Gastroesophageal sphincter (tissue), 4 donors: ENCODE measurements at regions not wholly inside any gene's neighbourhood (a gene's known extent, or its start where the extent isn't known, plus 50 kb on each side); places are given as distances from the start of the nearest gene placed in this dataset.
A peak's percentile ranks its signal among the peaks of the same experiment; 100 is the strongest.

Experiments
- ATAC-seq: fragments of 150-250 bp; one replicate; pipeline ENCODE4 v1.9.1; 2016; ENCODE audit warnings: mild to moderate bottlenecking, moderate library complexity
- H3K27ac ChIP-seq, 4 donors: fragments of 200-600 bp; sonication (generic) in 3 of 4; 1 replicate in 3 of 4; 2 replicates in 1 of 4; pipeline ENCODE4 v1.5.1; 2016 to 2019
- H3K27me3 ChIP-seq: fragments of 200-600 bp; sonication (generic); one replicate; pipeline ENCODE4 v1.5.1; 2019
- H3K36me3 ChIP-seq, 2 donors: fragments of 200-600 bp; sonication (generic); one replicate each; pipeline ENCODE4 v1.5.1; 2019; ENCODE audit warnings: control low read depth in 1 of 2
- H3K4me1 ChIP-seq, 3 donors: fragments of 200-600 bp; sonication (generic); 1 replicate in 2 of 3; 2 replicates in 1 of 3; pipeline ENCODE4 v1.5.1; 2016 to 2019; ENCODE audit warnings: control low read depth in 2 of 3
- H3K4me3 ChIP-seq, 2 donors: fragments of 200-600 bp; sonication (generic); one replicate each; pipeline ENCODE4 v1.5.1; 2019; ENCODE audit warnings: mild to moderate bottlenecking in 1 of 2, moderate library complexity in 1 of 2
- H3K9me3 ChIP-seq, 3 donors: fragments of 200-600 bp; sonication (generic); one replicate each; pipeline ENCODE4 v1.5.1; 2017 to 2019; ENCODE audit warnings: control low read depth in 2 of 3
- CTCF ChIP-seq, 4 experiments: fragments of 200-600 bp in 2 of 4; fragments of 450-650 bp in 2 of 4; sonication (generic) in 1 of 4; IDR thresholded peaks; one replicate each; pipeline ENCODE4 v1.5.1; 2017 to 2019; ENCODE audit warnings: antibody characterized with exemption in 4 of 4, mild to moderate bottlenecking in 2 of 4, moderate library complexity in 2 of 4
- EP300 ChIP-seq: sonication (generic); formaldehyde crosslinking; IDR thresholded peaks from one replicate; pipeline ENCODE4 v1.6.1; 2017; ENCODE audit warnings: antibody characterized with exemption, mild to moderate bottlenecking
- POLR2A ChIP-seq, 2 donors: fragments of 450-650 bp; IDR thresholded peaks; one replicate each; pipeline ENCODE4 v1.6.1; 2017; ENCODE audit warnings: antibody characterized with exemption in 2 of 2, mild to moderate bottlenecking in 2 of 2, moderate library complexity in 1 of 2
- POLR2AphosphoS5 ChIP-seq: sonication (generic); formaldehyde crosslinking; IDR thresholded peaks from one replicate; pipeline ENCODE4 v1.6.1; 2017; ENCODE audit warnings: antibody characterized with exemption
- WGBS, 2 donors: methylation state at CpG; one replicate each; pipeline ENCODE4 v1.1.5; 2018; ENCODE audit warnings: low coverage in 1 of 2; 5-methylcytosine and 5-hydroxymethylcytosine counted together

GRCh38 chr12:19576506-19577280, 137.4 kb downstream of the AEBP2 start:
- Histone ChIP-seq H3K9me3 (no peaks in the 10 kb centered on the region), H3K27ac (peak overlapping the region in 2 of 4 donors; percentile 47 to 57), H3K27me3 (no peaks in the 10 kb centered on the region), H3K4me1 (peaks cover 6 to 50% (median 7%) of the 10 kb centered on the region in 3 donors), H3K4me3 (no peak overlapping the region), H3K36me3 (no peaks in the 10 kb centered on the region)
- WGBS, 2 donors: 36 to 62% methylated on average over 2 of the region's 2 CpGs
- no peak for ATAC-seq
- TF ChIP-seq EP300 (no peak), POLR2AphosphoS5 (no peak), POLR2A (IDR thresholded peaks at IDR 0.05) (no peak), CTCF (IDR thresholded peaks at IDR 0.05) (no peak)

- Histone ChIP-seq H3K27ac (no peak overlapping the region), H3K4me3 (no peak overlapping the region), H3K36me3 (no peaks in the 10 kb centered on the region), H3K27me3 (no peaks in the 10 kb centered on the region), H3K4me1 (peaks cover 6 to 50% (median 7%) of the 10 kb centered on the region in 3 donors), H3K9me3 (no peaks in the 10 kb centered on the region)
- no peak for TF ChIP-seq EP300
- no peak for TF ChIP-seq POLR2A (IDR thresholded peaks at IDR 0.05)
- no peak for TF ChIP-seq POLR2AphosphoS5
- no peak for TF ChIP-seq CTCF (IDR thresholded peaks at IDR 0.05)
- ATAC-seq: no peak
Measured at GRCh38 chr12:19577281-19577530, 137.9 kb downstream of the AEBP2 start.

- no peaks in the 10 kb centered on the region for H3K4me1 ChIP-seq
- no peak for ATAC-seq
- no peak overlapping the region for H3K27ac ChIP-seq
- peaks cover 0 to 11% (median 0%) of the 10 kb centered on the region in 3 donors for H3K9me3 ChIP-seq
- TF ChIP-seq EP300: no peak
- no peak for TF ChIP-seq POLR2AphosphoS5
- TF ChIP-seq POLR2A (IDR thresholded peaks at IDR 0.05): no peak
- no peak for TF ChIP-seq CTCF (IDR thresholded peaks at IDR 0.05)
- no peaks in the 10 kb centered on the region for H3K27me3 ChIP-seq
- H3K36me3 ChIP-seq: no peaks in the 10 kb centered on the region
- H3K4me3 ChIP-seq: no peak overlapping the region
- WGBS, 2 donors: 90 to 96% methylated on average over 4 of the region's 4 CpGs
Measured at GRCh38 chr12:19584732-19585131, 145.4 kb downstream of the AEBP2 start.

GRCh38 chr12:19588951-19589350, 149.7 kb downstream of the AEBP2 start:
- Histone ChIP-seq H3K27ac (no peak overlapping the region), H3K4me3 (no peak overlapping the region), H3K36me3 (no peaks in the 10 kb centered on the region), H3K9me3 (no peaks in the 10 kb centered on the region), H3K27me3 (no peaks in the 10 kb centered on the region), H3K4me1 (no peaks in the 10 kb centered on the region)
- TF ChIP-seq POLR2AphosphoS5 (no peak), EP300 (no peak), POLR2A (IDR thresholded peaks at IDR 0.05) (no peak), CTCF (IDR thresholded peaks at IDR 0.05) (no peak)
- 90 to 97% methylated on average over 5 of the region's 5 CpGs for WGBS, 2 donors
- no peak for ATAC-seq

- no peak overlapping the region for H3K27ac ChIP-seq
- no peak for ATAC-seq
- TF ChIP-seq POLR2A (IDR thresholded peaks at IDR 0.05) (no peak), POLR2AphosphoS5 (no peak), CTCF (IDR thresholded peaks at IDR 0.05) (no peak), EP300 (no peak)
Measured at GRCh38 chr12:19591951-19592350, 152.7 kb downstream of the AEBP2 start.

More at GRCh38 chr12:19591951-19592350, 152.7 kb downstream of the AEBP2 start:
- Histone ChIP-seq H3K9me3 (no peaks in the 10 kb centered on the region), H3K4me3 (no peak overlapping the region), H3K27me3 (no peaks in the 10 kb centered on the region), H3K36me3 (no peaks in the 10 kb centered on the region), H3K4me1 (no peaks in the 10 kb centered on the region)
- WGBS, 2 donors: 91 to 95% methylated on average over 3 of the region's 3 CpGs
